Karpas-422 (cell line): ENCODE measurements at regions not wholly inside any gene's neighbourhood (a gene's known extent, or its start where the extent isn't known, plus 50 kb on each side); places are given as distances from the start of the nearest gene placed in this dataset.

ENCODE experiments used
- DNase-seq: peaks from one replicate; pipeline ENCODE4 v3.0.0-alpha.2; 2015
- H2AFZ ChIP-seq: fragments of 200-600 bp; sonication (generic); 2 replicates; pipeline ENCODE4 v1.6.1; 2014; ENCODE audit warnings: antibody characterized with exemption, low read length, mixed read lengths
- H3K27ac ChIP-seq: fragments of 200-600 bp; sonication (generic); 2 replicates; pipeline ENCODE4 v1.5.1; 2014; ENCODE audit warnings: mild to moderate bottlenecking, low read length, moderate library complexity
- H3K27me3 ChIP-seq: fragments of 200-600 bp; sonication (generic); 2 replicates; pipeline ENCODE4 v1.6.1; 2014; ENCODE audit warnings: low read length, mixed read lengths
- H3K36me3 ChIP-seq: fragments of 200-600 bp; sonication (generic); 2 replicates; pipeline ENCODE4 v1.6.1; 2014; ENCODE audit warnings: low read length, mixed read lengths; ENCODE audit not compliant: insufficient read depth
- H3K4me1 ChIP-seq: fragments of 200-600 bp; sonication (generic); 2 replicates; pipeline ENCODE4 v1.6.1; 2014; ENCODE audit warnings: mild to moderate bottlenecking, low read length, mixed read lengths
- H3K4me2 ChIP-seq: fragments of 200-600 bp; sonication (generic); 2 replicates; pipeline ENCODE4 v1.6.1; 2014; ENCODE audit warnings: low read length, low read depth, mild to moderate bottlenecking; ENCODE audit not compliant: poor library complexity, severe bottlenecking
- H3K4me3 ChIP-seq: fragments of 200-600 bp; sonication (generic); 2 replicates; pipeline ENCODE4 v1.5.1; 2014; ENCODE audit warnings: mild to moderate bottlenecking, antibody characterized with exemption, low read length, mixed read lengths
- H3K79me2 ChIP-seq: fragments of 200-600 bp; sonication (generic); 2 replicates; pipeline ENCODE4 v1.6.1; 2014; ENCODE audit warnings: mild to moderate bottlenecking, low read length, mixed read lengths
- H3K9ac ChIP-seq: fragments of 200-600 bp; sonication (generic); 2 replicates; pipeline ENCODE4 v1.6.0; 2014; ENCODE audit warnings: low read length
- H3K9me2 ChIP-seq: fragments of 200-600 bp; sonication (generic), shearing (Covaris generic); replicated peaks from 2 replicates; pipeline ENCODE4 v1.6.0; 2014; ENCODE audit warnings: mild to moderate bottlenecking, low read length, moderate library complexity; ENCODE audit not compliant: insufficient read depth
- H3K9me3 ChIP-seq: fragments of 300-700, 200-600 bp; sonication (generic); 2 replicates; pipeline ENCODE4 v1.6.1; 2014; ENCODE audit warnings: low read length, mixed read lengths
- H4K20me1 ChIP-seq: fragments of 200-600 bp; sonication (generic); 2 replicates; pipeline ENCODE4 v1.6.1; 2014; ENCODE audit warnings: mild to moderate bottlenecking, antibody characterized with exemption, low read length, low read depth; ENCODE audit not compliant: insufficient read depth

- H3K36me3 ChIP-seq: no peaks in the 10 kb centered on the region
- peak overlapping the region; percentile 64 for H3K9ac ChIP-seq
- peaks cover 100% of the 10 kb centered on the region for H3K4me1 ChIP-seq
- no peaks in the 10 kb centered on the region for H3K9me3 ChIP-seq
- H2AFZ ChIP-seq: no peak overlapping the region
- no peaks in the 10 kb centered on the region for H4K20me1 ChIP-seq
- no peaks in the 10 kb centered on the region for H3K27me3 ChIP-seq
- DNase-seq: peak; percentile 93
- H3K79me2 ChIP-seq: 0 out of 2 replicates have a peak, but pooled peaks cover 2% of the 10 kb centered on the region
- peak overlapping the region; percentile 95 for H3K27ac ChIP-seq
- H3K4me2 ChIP-seq: peak overlapping the region; percentile 71
- H3K4me3 ChIP-seq: peak overlapping the region; percentile 47
- H3K9me2 ChIP-seq: no peaks in the 10 kb centered on the region
Measured at GRCh38 chr5:135185481-135186065, 151.5 kb upstream of the PITX1 start.

GRCh38 chr5:135184646-135185045 is 150.6 kb upstream of the PITX1 start:
- Histone ChIP-seq H3K9me3 (no peaks in the 10 kb centered on the region), H3K4me3 (peak overlapping the region; percentile 47), H2AFZ (no peak overlapping the region), H3K79me2 (0 out of 2 replicates have a peak, but pooled peaks cover 2% of the 10 kb centered on the region), H3K9ac (peak overlapping the region; percentile 64), H4K20me1 (no peaks in the 10 kb centered on the region), H3K4me2 (peak overlapping the region; percentile 71), H3K9me2 (no peaks in the 10 kb centered on the region), H3K27ac (peak overlapping the region; percentile 95), H3K4me1 (peaks cover 100% of the 10 kb centered on the region), H3K36me3 (no peaks in the 10 kb centered on the region), H3K27me3 (no peaks in the 10 kb centered on the region)
- DNase-seq: no peak

GRCh38 chr5:135183464-135183863 is 149.4 kb upstream of the PITX1 start:
- H3K27me3 ChIP-seq: no peaks in the 10 kb centered on the region
- 0 out of 2 replicates have a peak, but pooled peaks cover 2% of the 10 kb centered on the region for H3K79me2 ChIP-seq
- no peaks in the 10 kb centered on the region for H4K20me1 ChIP-seq
- no peaks in the 10 kb centered on the region for H3K9me2 ChIP-seq
- no peak overlapping the region for H2AFZ ChIP-seq
- H3K27ac ChIP-seq: peak overlapping the region; percentile 95
- no peak for DNase-seq
- H3K9ac ChIP-seq: peak overlapping the region; percentile 45
- H3K9me3 ChIP-seq: no peaks in the 10 kb centered on the region
- H3K36me3 ChIP-seq: no peaks in the 10 kb centered on the region
- peak overlapping the region; percentile 71 for H3K4me2 ChIP-seq
- peak overlapping the region; percentile 9; the same call in 1 of the 2 replicates for H3K4me3 ChIP-seq
- peaks cover 100% of the 10 kb centered on the region for H3K4me1 ChIP-seq

DNA sequence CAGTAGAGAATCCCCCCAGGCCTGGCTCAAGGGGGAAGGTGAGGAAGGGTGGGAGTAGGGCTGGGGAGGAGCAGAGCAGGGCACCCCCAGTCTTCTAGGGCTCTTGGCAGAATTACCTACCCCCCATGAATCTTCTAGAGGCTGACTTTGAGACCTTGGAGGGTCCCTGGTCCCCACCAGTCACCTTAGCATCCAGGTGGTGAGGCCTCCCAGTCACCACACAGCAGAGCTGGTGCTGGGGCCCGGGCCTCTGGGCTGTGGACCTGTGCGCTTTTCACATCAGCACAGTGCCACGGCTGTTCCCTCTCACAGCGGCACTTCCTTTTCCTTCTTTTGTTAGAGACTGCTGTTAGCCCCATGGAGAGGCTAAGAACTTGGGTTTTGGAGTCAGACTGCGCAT is 148.6 kb upstream of the PITX1 start:
- H3K9me2 ChIP-seq: no peaks in the 10 kb centered on the region
- no peaks in the 10 kb centered on the region for H4K20me1 ChIP-seq
- no peaks in the 10 kb centered on the region for H3K36me3 ChIP-seq
- peaks cover 100% of the 10 kb centered on the region for H3K4me1 ChIP-seq
- H3K4me2 ChIP-seq: no peak overlapping the region
- peak overlapping the region; percentile 41; the same call in 1 of the 2 replicates for H3K27ac ChIP-seq
- H3K27me3 ChIP-seq: no peaks in the 10 kb centered on the region
- no peak overlapping the region for H2AFZ ChIP-seq
- no peak overlapping the region for H3K4me3 ChIP-seq
- H3K9ac ChIP-seq: no peak overlapping the region
- no peak for DNase-seq
- H3K9me3 ChIP-seq: no peaks in the 10 kb centered on the region
- 0 out of 2 replicates have a peak, but pooled peaks cover 2% of the 10 kb centered on the region for H3K79me2 ChIP-seq

GRCh38 chr5:135181653-135182052 is 147.6 kb upstream of the PITX1 start:
- no peaks in the 10 kb centered on the region for H3K9me3 ChIP-seq
- H2AFZ ChIP-seq: no peak overlapping the region
- no peaks in the 10 kb centered on the region for H3K27me3 ChIP-seq
- H3K4me2 ChIP-seq: peak overlapping the region; percentile 14
- H3K36me3 ChIP-seq: no peaks in the 10 kb centered on the region
- H3K9me2 ChIP-seq: no peaks in the 10 kb centered on the region
- no peaks in the 10 kb centered on the region for H4K20me1 ChIP-seq
- H3K27ac ChIP-seq: peak overlapping the region; percentile 54
- H3K4me3 ChIP-seq: no peak overlapping the region
- no peak for DNase-seq
- 0 out of 2 replicates have a peak, but pooled peaks cover 1% of the 10 kb centered on the region for H3K79me2 ChIP-seq
- peaks cover 100% of the 10 kb centered on the region for H3K4me1 ChIP-seq
- no peak overlapping the region for H3K9ac ChIP-seq

DNA sequence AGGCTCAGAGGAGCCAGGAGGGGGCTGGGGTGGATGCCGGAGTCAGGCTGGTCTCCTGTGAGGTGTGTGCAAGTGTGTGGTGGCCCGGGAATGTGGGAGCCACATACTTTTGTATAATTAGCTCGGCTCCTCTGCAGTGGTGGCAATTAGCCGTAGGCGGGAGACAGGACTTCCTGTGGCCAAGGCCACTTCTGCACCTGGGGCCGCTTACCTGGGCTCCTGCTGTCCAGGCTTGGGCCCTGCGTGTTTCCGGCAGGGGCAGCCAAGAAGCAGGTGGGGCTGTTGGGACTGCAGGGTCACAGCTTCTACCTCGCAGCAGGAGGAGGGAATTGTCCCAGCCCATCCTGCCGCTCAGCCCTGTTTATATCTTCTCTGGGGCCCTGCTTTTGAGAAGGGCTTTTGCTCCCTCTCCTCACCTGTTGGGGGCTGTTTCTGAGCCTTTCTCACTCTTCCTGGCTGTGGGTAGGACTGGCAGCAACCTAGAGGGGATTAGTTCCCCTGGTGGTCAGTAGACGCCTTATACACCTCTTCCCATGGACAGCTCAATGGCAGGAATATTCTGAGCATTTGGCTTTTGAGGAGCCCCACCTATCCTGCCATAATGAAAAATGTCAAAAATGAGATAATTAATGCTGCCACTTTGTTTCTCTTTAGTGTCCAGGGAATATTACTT is 145.4 kb upstream of the PITX1 start:
- peak overlapping the region; percentile 55 for H3K4me2 ChIP-seq

DNA sequence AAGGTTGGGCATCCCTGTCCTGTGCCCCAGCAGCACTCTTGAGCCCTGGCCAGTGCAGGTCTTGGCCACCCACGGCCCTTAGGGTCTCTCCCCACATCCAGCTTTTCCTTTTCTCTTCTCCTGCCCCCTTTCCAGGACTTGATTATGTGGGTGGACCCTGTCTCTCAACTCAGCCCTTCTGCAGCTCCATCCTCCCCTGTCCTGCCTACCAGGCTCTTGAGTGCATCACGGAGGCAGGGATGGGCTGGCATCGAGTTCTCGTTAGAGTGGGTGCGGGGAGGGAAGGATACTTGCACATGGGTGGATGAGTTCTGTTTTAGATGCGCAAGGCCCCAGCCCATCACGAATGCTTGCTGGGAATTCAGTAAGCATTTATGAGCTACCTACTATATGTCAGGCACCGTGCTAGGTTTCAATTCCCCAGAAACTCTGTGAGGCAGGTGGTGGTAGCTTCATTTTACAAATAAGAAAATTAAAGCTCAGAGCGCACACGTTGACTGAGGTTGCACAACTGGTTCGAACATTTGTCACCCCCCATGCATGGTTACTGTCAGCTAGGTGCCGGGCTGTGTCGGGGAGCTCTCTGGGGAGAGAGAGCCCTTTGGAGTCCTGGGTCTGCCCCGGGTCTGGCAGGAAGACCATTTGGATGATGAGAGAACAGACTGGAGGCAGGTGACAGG is 144.6 kb upstream of the PITX1 start:
- no peak overlapping the region for H2AFZ ChIP-seq
- H3K9ac ChIP-seq: peak overlapping the region; percentile 53
- H3K27me3 ChIP-seq: no peaks in the 10 kb centered on the region
- no peaks in the 10 kb centered on the region for H3K9me3 ChIP-seq
- H3K4me3 ChIP-seq: peak overlapping the region; percentile 24; the same call in 1 of the 2 replicates
- no peaks in the 10 kb centered on the region for H3K9me2 ChIP-seq
- H3K36me3 ChIP-seq: no peaks in the 10 kb centered on the region
- H3K79me2 ChIP-seq: no peaks in the 10 kb centered on the region
- peaks cover 89% of the 10 kb centered on the region for H3K4me1 ChIP-seq
- no peaks in the 10 kb centered on the region for H4K20me1 ChIP-seq
- DNase-seq: peak; percentile 83
- peak overlapping the region; percentile 55 for H3K4me2 ChIP-seq
- H3K27ac ChIP-seq: peak overlapping the region; percentile 87

More for the DNA sequence above, 145.4 kb upstream of the PITX1 start:
- Histone ChIP-seq H3K9me2 (no peaks in the 10 kb centered on the region), H2AFZ (no peak overlapping the region), H3K27ac (peak overlapping the region; percentile 87), H3K4me1 (peaks cover 93% of the 10 kb centered on the region), H4K20me1 (no peaks in the 10 kb centered on the region), H3K9me3 (no peaks in the 10 kb centered on the region), H3K36me3 (no peaks in the 10 kb centered on the region), H3K27me3 (no peaks in the 10 kb centered on the region), H3K79me2 (no peaks in the 10 kb centered on the region), H3K4me3 (peak overlapping the region; percentile 24; the same call in 1 of the 2 replicates), H3K9ac (peak overlapping the region; percentile 53)
- DNase-seq: no peak

GRCh38 chr5:135177591-135177990 is 143.6 kb upstream of the PITX1 start:
- H4K20me1 ChIP-seq: no peaks in the 10 kb centered on the region
- peak; percentile 67 for DNase-seq
- H3K4me2 ChIP-seq: peak overlapping the region; percentile 55
- no peaks in the 10 kb centered on the region for H3K79me2 ChIP-seq
- no peak overlapping the region for H2AFZ ChIP-seq
- no peaks in the 10 kb centered on the region for H3K27me3 ChIP-seq
- no peaks in the 10 kb centered on the region for H3K36me3 ChIP-seq
- H3K4me3 ChIP-seq: peak overlapping the region; percentile 11; the same call in 1 of the 2 replicates
- no peaks in the 10 kb centered on the region for H3K9me2 ChIP-seq
- peaks cover 87% of the 10 kb centered on the region for H3K4me1 ChIP-seq
- H3K9ac ChIP-seq: peak overlapping the region; percentile 47
- H3K9me3 ChIP-seq: no peaks in the 10 kb centered on the region
- peak overlapping the region; percentile 87 for H3K27ac ChIP-seq
